IPS-NIHi7 (cell line): ENCODE measurements at regions not wholly inside any gene's neighbourhood (a gene's known extent, or its start where the extent isn't known, plus 50 kb on each side); places are given as distances from the start of the nearest gene placed in this dataset.

Experiments
- DNase-seq: peaks from one replicate; pipeline ENCODE4 v3.0.0; 2012; ENCODE audit warnings: mixed read lengths; ENCODE audit errors: extremely low spot score

- DNase-seq = no peak
Measured at GRCh38 chr14:101215927-101216326, 312.4 kb upstream of the RTL1 start.

- no peak for DNase-seq
Measured at GRCh38 chr14:101216366-101217079, 313.0 kb upstream of the RTL1 start.

GRCh38 chr14:101217080-101217463 lies 313.6 kb upstream of the RTL1 start:
- no peak for DNase-seq

- DNase-seq = no peak
Measured at GRCh38 chr14:101217616-101218371, 314.3 kb upstream of the RTL1 start.

- no peak for DNase-seq
Measured at GRCh38 chr14:101219896-101220703, 316.6 kb upstream of the RTL1 start.

GRCh38 chr14:101220921-101221510 lies 317.5 kb upstream of the RTL1 start:
- DNase-seq = no peak

GRCh38 chr14:101221549-101222160 lies 318.1 kb upstream of the RTL1 start:
- no peak for DNase-seq

- no peak for DNase-seq
Measured at GRCh38 chr14:101222362-101223070, 319.0 kb upstream of the RTL1 start.

- DNase-seq = peak; percentile 59
Measured at GRCh38 chr14:101223127-101223526, 319.6 kb upstream of the RTL1 start.

GRCh38 chr14:101223561-101224162 lies 320.1 kb upstream of the RTL1 start:
- no peak for DNase-seq

GRCh38 chr14:101224356-101225156 lies 321.0 kb upstream of the RTL1 start:
- no peak for DNase-seq

GRCh38 chr14:101225157-101226152 lies 321.9 kb upstream of the RTL1 start:
- DNase-seq = no peak

- DNase-seq = no peak
Measured at GRCh38 chr14:101226265-101226602, 322.7 kb upstream of the RTL1 start.

GRCh38 chr14:101226603-101227425 lies 323.3 kb upstream of the RTL1 start:
- no peak for DNase-seq

- DNase-seq = no peak
Measured at GRCh38 chr14:101227611-101228594, 324.4 kb upstream of the RTL1 start.

- no peak for DNase-seq
Measured at GRCh38 chr14:101228949-101229541, 325.5 kb upstream of the RTL1 start.
